ENCODE measurements at regions not wholly inside any gene's neighbourhood (a gene's known extent, or its start where the extent isn't known, plus 50 kb on each side); places are given as distances from the start of the nearest gene placed in this dataset.

DNA sequence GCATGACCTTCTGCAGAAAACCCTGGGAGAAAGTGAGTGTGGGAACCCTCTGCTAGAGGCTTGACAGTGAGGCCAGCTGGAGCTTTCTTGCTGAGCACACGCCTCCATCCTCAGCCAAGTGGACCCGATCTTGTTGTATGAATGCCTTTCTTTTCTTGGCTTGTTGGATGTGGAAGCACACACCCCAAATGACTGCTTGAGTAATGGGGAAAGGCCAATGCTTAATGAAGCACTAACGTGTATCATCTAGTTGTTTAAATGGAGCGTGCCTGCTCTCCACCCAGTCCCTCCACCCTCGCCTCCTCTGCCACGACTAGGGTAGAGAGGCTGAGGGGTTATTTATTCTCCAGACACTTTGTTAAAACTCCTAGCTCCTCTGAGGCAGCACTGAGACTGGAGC, 54.3 kb upstream of the IKBKE start:
- no peak overlapping the region for H3K27ac ChIP-seq (ENCODE audit: low read length)
- ATAC-seq (no peak), DNase-seq (ENCODE audit: low read depth, low spot score) (no peak)
- no TSS peak for BruUV-seq (replicated peaks)
- POLR2A ChIA-PET, result no interaction called here
- H3K9me3 ChIP-seq (ENCODE audit: control insufficient read depth, insufficient read depth, low read depth, low read length), result no peaks in the 10 kb centered on the region
- no peaks in the 10 kb centered on the region for H3K27me3 ChIP-seq (ENCODE audit: control insufficient read depth, insufficient read depth, low read length)
- H3K36me3 ChIP-seq (ENCODE audit: control insufficient read depth, insufficient read depth, low read length), result no peaks in the 10 kb centered on the region
- intact Hi-C loops (cut with micrococcal nuclease; ENCODE audit: unreplicated experiment) (no loop called here), in situ Hi-C loops (cut with HindIII; ENCODE audit: low pct_unique_long_range_greater_than_20kb, low sequenced_read_pairs) (no loop called here)
- CTCF ChIA-PET, result interaction anchor here (0.6 kb wide), 1 partner anchor 439 kb away, joined by 3 read pairs; no protein-coding TSS in a partner anchor
- no peak for TF ChIP-seq POLR2AphosphoS5 (IDR thresholded peaks at IDR 0.05; ENCODE audit: low read depth, low read length)
- no peak for TF ChIP-seq TCF7L2 (IDR thresholded peaks at IDR 0.05; ENCODE audit: low read depth, low read length)
- H3K4me1 ChIP-seq (ENCODE audit: control insufficient read depth, insufficient read depth, low read length), result no peaks in the 10 kb centered on the region
- H3K4me3 ChIP-seq (ENCODE audit: low read depth in 2 of 2, low read length in 2 of 2), result no peak overlapping the region

DNA sequence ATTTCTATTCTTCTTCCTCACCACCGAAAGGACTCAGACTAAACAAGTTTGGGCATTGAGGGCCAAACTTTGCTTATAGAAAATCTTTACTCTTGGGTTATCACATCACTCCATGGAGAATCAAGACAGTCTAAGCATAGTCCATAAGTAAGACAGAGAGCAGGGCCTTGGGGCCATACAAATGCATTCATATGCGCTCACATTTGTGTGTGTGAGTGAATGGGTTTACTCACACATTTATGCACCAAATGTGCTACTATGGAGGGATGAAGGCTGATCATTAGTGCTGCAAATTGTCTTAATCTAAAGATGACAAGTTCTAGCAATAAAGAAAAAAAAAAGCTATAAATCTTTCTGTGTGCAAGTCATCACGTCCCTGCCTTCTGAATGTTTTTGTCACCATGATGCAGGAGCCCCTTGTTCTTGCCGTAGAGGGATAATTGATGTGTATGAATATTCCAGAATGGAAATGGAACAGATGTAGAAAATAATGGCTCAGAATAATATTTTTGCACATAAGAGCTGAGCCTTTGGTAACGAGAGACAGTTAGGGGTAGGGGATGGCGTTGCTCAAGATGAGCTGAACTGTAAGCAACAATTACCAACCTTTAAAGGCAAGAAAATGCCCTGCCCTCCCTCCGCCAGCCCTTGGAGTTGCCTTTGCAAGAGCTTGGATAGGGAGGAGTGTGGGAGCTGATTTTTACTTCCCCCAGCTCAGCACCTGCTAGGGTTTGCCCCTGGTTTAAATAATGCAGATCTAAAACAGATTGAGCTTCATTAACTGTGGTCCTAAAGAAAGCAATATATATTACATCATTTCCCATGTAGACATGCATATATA, 52.3 kb upstream of the IKBKE start:
- H3K27me3 ChIP-seq (ENCODE audit: control insufficient read depth, insufficient read depth, low read length), result no peaks in the 10 kb centered on the region
- CTCF ChIA-PET, result no interaction called here
- H3K9me3 ChIP-seq (ENCODE audit: control insufficient read depth, insufficient read depth, low read depth, low read length), result no peaks in the 10 kb centered on the region
- TF ChIP-seq SIN3A (IDR thresholded peaks at IDR 0.05; ENCODE audit: borderline replicate concordance, insufficient read depth, low read depth, low read length) (no peak), TCF7L2 (IDR thresholded peaks at IDR 0.05; ENCODE audit: low read depth, low read length) (no peak), POLR2AphosphoS5 (IDR thresholded peaks at IDR 0.05; ENCODE audit: low read depth, low read length) (no peak)
- TF ChIP-seq, protein P1, sequence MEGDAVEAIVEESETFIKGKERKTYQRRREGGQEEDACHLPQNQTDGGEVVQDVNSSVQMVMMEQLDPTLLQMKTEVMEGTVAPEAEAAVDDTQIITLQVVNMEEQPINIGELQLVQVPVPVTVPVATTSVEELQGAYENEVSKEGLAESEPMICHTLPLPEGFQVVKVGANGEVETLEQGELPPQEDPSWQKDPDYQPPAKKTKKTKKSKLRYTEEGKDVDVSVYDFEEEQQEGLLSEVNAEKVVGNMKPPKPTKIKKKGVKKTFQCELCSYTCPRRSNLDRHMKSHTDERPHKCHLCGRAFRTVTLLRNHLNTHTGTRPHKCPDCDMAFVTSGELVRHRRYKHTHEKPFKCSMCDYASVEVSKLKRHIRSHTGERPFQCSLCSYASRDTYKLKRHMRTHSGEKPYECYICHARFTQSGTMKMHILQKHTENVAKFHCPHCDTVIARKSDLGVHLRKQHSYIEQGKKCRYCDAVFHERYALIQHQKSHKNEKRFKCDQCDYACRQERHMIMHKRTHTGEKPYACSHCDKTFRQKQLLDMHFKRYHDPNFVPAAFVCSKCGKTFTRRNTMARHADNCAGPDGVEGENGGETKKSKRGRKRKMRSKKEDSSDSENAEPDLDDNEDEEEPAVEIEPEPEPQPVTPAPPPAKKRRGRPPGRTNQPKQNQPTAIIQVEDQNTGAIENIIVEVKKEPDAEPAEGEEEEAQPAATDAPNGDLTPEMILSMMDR (IDR thresholded peaks at IDR 0.05), result no peak
- TF ChIP-seq, protein P2, sequence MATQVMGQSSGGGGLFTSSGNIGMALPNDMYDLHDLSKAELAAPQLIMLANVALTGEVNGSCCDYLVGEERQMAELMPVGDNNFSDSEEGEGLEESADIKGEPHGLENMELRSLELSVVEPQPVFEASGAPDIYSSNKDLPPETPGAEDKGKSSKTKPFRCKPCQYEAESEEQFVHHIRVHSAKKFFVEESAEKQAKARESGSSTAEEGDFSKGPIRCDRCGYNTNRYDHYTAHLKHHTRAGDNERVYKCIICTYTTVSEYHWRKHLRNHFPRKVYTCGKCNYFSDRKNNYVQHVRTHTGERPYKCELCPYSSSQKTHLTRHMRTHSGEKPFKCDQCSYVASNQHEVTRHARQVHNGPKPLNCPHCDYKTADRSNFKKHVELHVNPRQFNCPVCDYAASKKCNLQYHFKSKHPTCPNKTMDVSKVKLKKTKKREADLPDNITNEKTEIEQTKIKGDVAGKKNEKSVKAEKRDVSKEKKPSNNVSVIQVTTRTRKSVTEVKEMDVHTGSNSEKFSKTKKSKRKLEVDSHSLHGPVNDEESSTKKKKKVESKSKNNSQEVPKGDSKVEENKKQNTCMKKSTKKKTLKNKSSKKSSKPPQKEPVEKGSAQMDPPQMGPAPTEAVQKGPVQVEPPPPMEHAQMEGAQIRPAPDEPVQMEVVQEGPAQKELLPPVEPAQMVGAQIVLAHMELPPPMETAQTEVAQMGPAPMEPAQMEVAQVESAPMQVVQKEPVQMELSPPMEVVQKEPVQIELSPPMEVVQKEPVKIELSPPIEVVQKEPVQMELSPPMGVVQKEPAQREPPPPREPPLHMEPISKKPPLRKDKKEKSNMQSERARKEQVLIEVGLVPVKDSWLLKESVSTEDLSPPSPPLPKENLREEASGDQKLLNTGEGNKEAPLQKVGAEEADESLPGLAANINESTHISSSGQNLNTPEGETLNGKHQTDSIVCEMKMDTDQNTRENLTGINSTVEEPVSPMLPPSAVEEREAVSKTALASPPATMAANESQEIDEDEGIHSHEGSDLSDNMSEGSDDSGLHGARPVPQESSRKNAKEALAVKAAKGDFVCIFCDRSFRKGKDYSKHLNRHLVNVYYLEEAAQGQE (IDR thresholded peaks at IDR 0.05; ENCODE audit: insufficient read depth in 1 of 2, low read depth in 2 of 2, low read length in 1 of 2), result no peak
- no peaks in the 10 kb centered on the region for H3K36me3 ChIP-seq (ENCODE audit: control insufficient read depth, insufficient read depth, low read length)
- in situ Hi-C loops (cut with HindIII; ENCODE audit: low pct_unique_long_range_greater_than_20kb, low sequenced_read_pairs) (no loop called here), intact Hi-C loops (cut with micrococcal nuclease; ENCODE audit: unreplicated experiment) (no loop called here)
- H3K4me1 ChIP-seq (ENCODE audit: control insufficient read depth, insufficient read depth, low read length), result no peaks in the 10 kb centered on the region
- no peak overlapping the region for H3K4me3 ChIP-seq (ENCODE audit: low read depth in 2 of 2, low read length in 2 of 2)
- DNase-seq (ENCODE audit: low read depth, low spot score), result no peak
- ATAC-seq, result no peak
- H3K27ac ChIP-seq (ENCODE audit: low read length), result no peak overlapping the region
- BruUV-seq (replicated peaks), result no TSS peak
- POLR2A ChIA-PET, result no interaction called here

DNA sequence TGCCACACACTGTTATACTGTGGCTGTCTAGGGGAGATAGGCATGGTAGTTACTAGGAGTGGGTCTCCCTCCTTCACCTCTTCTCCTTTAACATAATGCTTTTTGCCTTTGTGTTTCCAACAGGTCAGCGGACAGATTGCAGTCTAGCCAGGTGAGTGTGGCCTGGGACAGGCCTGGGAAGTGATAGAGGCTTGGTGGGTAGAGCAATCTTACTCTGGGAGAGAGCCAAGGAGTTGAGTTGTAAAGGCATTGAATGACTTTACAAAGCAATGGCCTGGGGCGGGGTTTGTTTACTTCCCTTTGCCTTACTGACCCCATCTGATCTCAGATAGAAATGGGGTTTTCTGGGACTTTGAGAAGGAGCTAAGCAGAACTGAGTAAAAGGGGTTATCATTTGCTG, 51.0 kb upstream of the IKBKE start:
- BruUV-seq (replicated peaks), result no TSS peak
- H3K9me3 ChIP-seq (ENCODE audit: control insufficient read depth, insufficient read depth, low read depth, low read length), result no peaks in the 10 kb centered on the region
- no peaks in the 10 kb centered on the region for H3K36me3 ChIP-seq (ENCODE audit: control insufficient read depth, insufficient read depth, low read length)
- H3K27ac ChIP-seq (ENCODE audit: low read length), result no peak overlapping the region
- no peaks in the 10 kb centered on the region for H3K4me1 ChIP-seq (ENCODE audit: control insufficient read depth, insufficient read depth, low read length)
- ChIA-PET CTCF (no interaction called here), POLR2A (no interaction called here)
- intact Hi-C loops (cut with micrococcal nuclease; ENCODE audit: unreplicated experiment), result no loop called here
- TF ChIP-seq, protein P2 (IDR thresholded peaks at IDR 0.05; ENCODE audit: insufficient read depth in 1 of 2, low read depth in 2 of 2, low read length in 1 of 2), result no peak
- TF ChIP-seq POLR2AphosphoS5 (IDR thresholded peaks at IDR 0.05; ENCODE audit: low read depth, low read length), result no peak
- no peak for TF ChIP-seq TCF7L2 (IDR thresholded peaks at IDR 0.05; ENCODE audit: low read depth, low read length)
- TF ChIP-seq SIN3A (IDR thresholded peaks at IDR 0.05; ENCODE audit: borderline replicate concordance, insufficient read depth, low read depth, low read length), result no peak
- TF ChIP-seq, protein P1 (IDR thresholded peaks at IDR 0.05), result no peak
- in situ Hi-C loops (cut with HindIII; ENCODE audit: low pct_unique_long_range_greater_than_20kb, low sequenced_read_pairs), result no loop called here
- DNase-seq (ENCODE audit: low read depth, low spot score) (no peak), ATAC-seq (no peak)
- no peak overlapping the region for H3K4me3 ChIP-seq (ENCODE audit: low read depth in 2 of 2, low read length in 2 of 2)
- no peaks in the 10 kb centered on the region for H3K27me3 ChIP-seq (ENCODE audit: control insufficient read depth, insufficient read depth, low read length)

All from Panc1 (cell line).